ENCODE measurements at regions not wholly inside any gene's neighbourhood (a gene's known extent, or its start where the extent isn't known, plus 50 kb on each side); places are given as distances from the start of the nearest gene placed in this dataset.

GRCh38 chr17:13398091-13398490 lies 203.6 kb downstream of the HS3ST3A1 start:
- no peaks in the 10 kb centered on the region for H3K4me1 ChIP-seq (ENCODE audit: control insufficient read depth in 2 of 2, insufficient read depth in 2 of 2, low read length in 2 of 2)
- H3K4me3 ChIP-seq (ENCODE audit: low read length in 2 of 2), result no peak overlapping the region
- H3K36me3 ChIP-seq (ENCODE audit: control insufficient read depth in 2 of 2, insufficient read depth in 2 of 2, low read length in 1 of 2), result no peaks in the 10 kb centered on the region
- H3K27ac ChIP-seq (ENCODE audit: low read depth in 1 of 2, low read length in 1 of 2), result no peak overlapping the region
- no peaks in the 10 kb centered on the region for H3K27me3 ChIP-seq (ENCODE audit: control insufficient read depth in 2 of 2, insufficient read depth in 1 of 2, low read length in 1 of 2)
- no peaks in the 10 kb centered on the region for H3K9me3 ChIP-seq (ENCODE audit: control insufficient read depth in 2 of 2, insufficient read depth in 1 of 2, low read length in 1 of 2)
- no peak for DNase-seq (ENCODE audit: low read depth in 6 of 9, low spot score in 9 of 9)
- 91% methylated on average over 1 of the region's 1 CpG for WGBS

GRCh38 chr17:13395862-13396261 lies 205.9 kb downstream of the HS3ST3A1 start:
- Histone ChIP-seq H3K27me3 (ENCODE audit: control insufficient read depth in 2 of 2, insufficient read depth in 1 of 2, low read length in 1 of 2) (no peaks in the 10 kb centered on the region), H3K36me3 (ENCODE audit: control insufficient read depth in 2 of 2, insufficient read depth in 2 of 2, low read length in 1 of 2) (no peaks in the 10 kb centered on the region), H3K9me3 (ENCODE audit: control insufficient read depth in 2 of 2, insufficient read depth in 1 of 2, low read length in 1 of 2) (no peaks in the 10 kb centered on the region), H3K27ac (ENCODE audit: low read depth in 1 of 2, low read length in 1 of 2) (peak overlapping the region in 1 of 2 donors; percentile 53), H3K4me3 (ENCODE audit: low read length in 2 of 2) (no peak overlapping the region), H3K4me1 (ENCODE audit: control insufficient read depth in 2 of 2, insufficient read depth in 2 of 2, low read length in 2 of 2) (no peaks in the 10 kb centered on the region)
- DNase-seq (ENCODE audit: low read depth in 6 of 9, low spot score in 9 of 9), result no peak
- 88% methylated on average over 1 of the region's 1 CpG for WGBS

- WGBS, result 89% methylated on average over 8 of the region's 8 CpGs
- Histone ChIP-seq H3K4me3 (ENCODE audit: low read length in 2 of 2) (no peak overlapping the region), H3K27me3 (ENCODE audit: control insufficient read depth in 2 of 2, insufficient read depth in 1 of 2, low read length in 1 of 2) (no peaks in the 10 kb centered on the region), H3K4me1 (ENCODE audit: control insufficient read depth in 2 of 2, insufficient read depth in 2 of 2, low read length in 2 of 2) (no peaks in the 10 kb centered on the region), H3K36me3 (ENCODE audit: control insufficient read depth in 2 of 2, insufficient read depth in 2 of 2, low read length in 1 of 2) (no peaks in the 10 kb centered on the region), H3K9me3 (ENCODE audit: control insufficient read depth in 2 of 2, insufficient read depth in 1 of 2, low read length in 1 of 2) (no peaks in the 10 kb centered on the region), H3K27ac (ENCODE audit: low read depth in 1 of 2, low read length in 1 of 2) (peak overlapping the region in 1 of 2 donors; percentile 69)
- peak in 3 of 9 donors; percentile 1 to 26 (median 10) for DNase-seq (ENCODE audit: low read depth in 6 of 9, low spot score in 9 of 9)
Measured at GRCh38 chr17:13395346-13395745, 206.4 kb downstream of the HS3ST3A1 start.

GRCh38 chr17:13393841-13394710 lies 207.7 kb downstream of the HS3ST3A1 start:
- Histone ChIP-seq H3K36me3 (ENCODE audit: control insufficient read depth in 2 of 2, insufficient read depth in 2 of 2, low read length in 1 of 2) (no peaks in the 10 kb centered on the region), H3K9me3 (ENCODE audit: control insufficient read depth in 2 of 2, insufficient read depth in 1 of 2, low read length in 1 of 2) (no peaks in the 10 kb centered on the region), H3K27ac (ENCODE audit: low read depth in 1 of 2, low read length in 1 of 2) (no peak overlapping the region), H3K27me3 (ENCODE audit: control insufficient read depth in 2 of 2, insufficient read depth in 1 of 2, low read length in 1 of 2) (no peaks in the 10 kb centered on the region), H3K4me3 (ENCODE audit: low read length in 2 of 2) (no peak overlapping the region), H3K4me1 (ENCODE audit: control insufficient read depth in 2 of 2, insufficient read depth in 2 of 2, low read length in 2 of 2) (no peaks in the 10 kb centered on the region)
- no peak for DNase-seq (ENCODE audit: low read depth in 6 of 9, low spot score in 9 of 9)
- 96% methylated on average over 12 of the region's 12 CpGs for WGBS

GRCh38 chr17:13387952-13388351 lies 213.8 kb downstream of the HS3ST3A1 start:
- Histone ChIP-seq H3K27ac (ENCODE audit: low read depth in 1 of 2, low read length in 1 of 2) (no peak overlapping the region), H3K27me3 (ENCODE audit: control insufficient read depth in 2 of 2, insufficient read depth in 1 of 2, low read length in 1 of 2) (no peaks in the 10 kb centered on the region), H3K4me1 (ENCODE audit: control insufficient read depth in 2 of 2, insufficient read depth in 2 of 2, low read length in 2 of 2) (no peaks in the 10 kb centered on the region), H3K4me3 (ENCODE audit: low read length in 2 of 2) (no peak overlapping the region), H3K36me3 (ENCODE audit: control insufficient read depth in 2 of 2, insufficient read depth in 2 of 2, low read length in 1 of 2) (no peaks in the 10 kb centered on the region), H3K9me3 (ENCODE audit: control insufficient read depth in 2 of 2, insufficient read depth in 1 of 2, low read length in 1 of 2) (no peaks in the 10 kb centered on the region)
- 70% methylated on average over 1 of the region's 1 CpG for WGBS
- no peak for DNase-seq (ENCODE audit: low read depth in 6 of 9, low spot score in 9 of 9)

- Histone ChIP-seq H3K27me3 (ENCODE audit: control insufficient read depth in 2 of 2, insufficient read depth in 1 of 2, low read length in 1 of 2) (no peaks in the 10 kb centered on the region), H3K27ac (ENCODE audit: low read depth in 1 of 2, low read length in 1 of 2) (no peak overlapping the region), H3K9me3 (ENCODE audit: control insufficient read depth in 2 of 2, insufficient read depth in 1 of 2, low read length in 1 of 2) (no peaks in the 10 kb centered on the region), H3K4me1 (ENCODE audit: control insufficient read depth in 2 of 2, insufficient read depth in 2 of 2, low read length in 2 of 2) (no peaks in the 10 kb centered on the region), H3K36me3 (ENCODE audit: control insufficient read depth in 2 of 2, insufficient read depth in 2 of 2, low read length in 1 of 2) (no peaks in the 10 kb centered on the region), H3K4me3 (ENCODE audit: low read length in 2 of 2) (no peak overlapping the region)
- no peak for DNase-seq (ENCODE audit: low read depth in 6 of 9, low spot score in 9 of 9)
- 95% methylated on average over 5 of the region's 5 CpGs for WGBS
Measured at GRCh38 chr17:13387236-13387635, 214.5 kb downstream of the HS3ST3A1 start.

GRCh38 chr17:13385481-13385911 lies 216.2 kb downstream of the HS3ST3A1 start:
- no peaks in the 10 kb centered on the region for H3K4me1 ChIP-seq (ENCODE audit: control insufficient read depth in 2 of 2, insufficient read depth in 2 of 2, low read length in 2 of 2)
- DNase-seq (ENCODE audit: low read depth in 6 of 9, low spot score in 9 of 9), result no peak
- no peak overlapping the region for H3K27ac ChIP-seq (ENCODE audit: low read depth in 1 of 2, low read length in 1 of 2)
- no peaks in the 10 kb centered on the region for H3K36me3 ChIP-seq (ENCODE audit: control insufficient read depth in 2 of 2, insufficient read depth in 2 of 2, low read length in 1 of 2)
- 47% methylated on average over 5 of the region's 5 CpGs for WGBS
- H3K4me3 ChIP-seq (ENCODE audit: low read length in 2 of 2), result no peak overlapping the region
- H3K9me3 ChIP-seq (ENCODE audit: control insufficient read depth in 2 of 2, insufficient read depth in 1 of 2, low read length in 1 of 2), result no peaks in the 10 kb centered on the region
- no peaks in the 10 kb centered on the region for H3K27me3 ChIP-seq (ENCODE audit: control insufficient read depth in 2 of 2, insufficient read depth in 1 of 2, low read length in 1 of 2)

GRCh38 chr17:13384626-13385025 lies 217.1 kb downstream of the HS3ST3A1 start:
- 96% methylated on average over 1 of the region's 1 CpG for WGBS
- no peak for DNase-seq (ENCODE audit: low read depth in 6 of 9, low spot score in 9 of 9)
- no peak overlapping the region for H3K4me3 ChIP-seq (ENCODE audit: low read length in 2 of 2)

GRCh38 chr17:13378361-13378760 lies 223.4 kb downstream of the HS3ST3A1 start:
- no peak overlapping the region for H3K27ac ChIP-seq (ENCODE audit: low read depth in 1 of 2, low read length in 1 of 2)
- H3K36me3 ChIP-seq (ENCODE audit: control insufficient read depth in 2 of 2, insufficient read depth in 2 of 2, low read length in 1 of 2), result no peaks in the 10 kb centered on the region
- no peaks in the 10 kb centered on the region for H3K27me3 ChIP-seq (ENCODE audit: control insufficient read depth in 2 of 2, insufficient read depth in 1 of 2, low read length in 1 of 2)
- DNase-seq (ENCODE audit: low read depth in 6 of 9, low spot score in 9 of 9), result no peak
- WGBS, result 95% methylated on average over 2 of the region's 2 CpGs
- H3K4me1 ChIP-seq (ENCODE audit: control insufficient read depth in 2 of 2, insufficient read depth in 2 of 2, low read length in 2 of 2), result no peaks in the 10 kb centered on the region
- H3K9me3 ChIP-seq (ENCODE audit: control insufficient read depth in 2 of 2, insufficient read depth in 1 of 2, low read length in 1 of 2), result no peaks in the 10 kb centered on the region
- H3K4me3 ChIP-seq (ENCODE audit: low read length in 2 of 2), result no peak overlapping the region

More at GRCh38 chr17:13384626-13385025, 217.1 kb downstream of the HS3ST3A1 start:
- no peaks in the 10 kb centered on the region for H3K36me3 ChIP-seq (ENCODE audit: control insufficient read depth in 2 of 2, insufficient read depth in 2 of 2, low read length in 1 of 2)
- H3K27me3 ChIP-seq (ENCODE audit: control insufficient read depth in 2 of 2, insufficient read depth in 1 of 2, low read length in 1 of 2), result no peaks in the 10 kb centered on the region
- no peaks in the 10 kb centered on the region for H3K4me1 ChIP-seq (ENCODE audit: control insufficient read depth in 2 of 2, insufficient read depth in 2 of 2, low read length in 2 of 2)
- H3K27ac ChIP-seq (ENCODE audit: low read depth in 1 of 2, low read length in 1 of 2), result no peak overlapping the region
- H3K9me3 ChIP-seq (ENCODE audit: control insufficient read depth in 2 of 2, insufficient read depth in 1 of 2, low read length in 1 of 2), result no peaks in the 10 kb centered on the region

All from thymus (tissue), 11 donors.